H1 (cell line): ENCODE measurements at regions not wholly inside any gene's neighbourhood (a gene's known extent, or its start where the extent isn't known, plus 50 kb on each side); places are given as distances from the start of the nearest gene placed in this dataset.

ENCODE experiments used
- CTCF ChIA-PET: fragments of 300-600 bp; sonication (Branson Sonifier 250); formaldehyde crosslinking; loops from one replicate; lab custom pipeline; 2021; ENCODE audit not compliant: partially characterized antibody; lab: Charles Lee
- POLR2A ChIA-PET: fragments of 300-600 bp; sonication (Branson Sonifier 250); formaldehyde crosslinking; loops from one replicate; lab custom pipeline; 2021; ENCODE audit warnings: inconsistent platforms; ENCODE audit not compliant: partially characterized antibody; lab: Charles Lee
- DNase-seq, 2 experiments: peaks; one replicate each; pipeline versions ENCODE4 v3.0.0 to v3.0.0-alpha.2; 2010 to 2022; ENCODE audit warnings: low spot score in 2 of 2, low read depth in 1 of 2, mixed read lengths in 1 of 2
- FAIRE-seq: peaks from 2 replicates; lab custom pipeline; 2011; peaks lifted over from hg19 to GRCh38; lab: Jason Lieb, UNC
- H2AFZ ChIP-seq: 2 replicates; pipeline ENCODE4 v1.8.1; 2012; ENCODE audit warnings: low read length, inconsistent platforms
- H2AK5ac ChIP-seq: 2 replicates; pipeline ENCODE4 v1.6.1; 2013; ENCODE audit warnings: low read depth, low read length
- H2BK120ac ChIP-seq: replicated peaks from 2 replicates; pipeline ENCODE3; 2013; ENCODE audit warnings: low read depth, low read length, inconsistent platforms
- H2BK12ac ChIP-seq: 2 replicates; pipeline ENCODE4 v1.6.1; 2013; ENCODE audit warnings: low read depth, low read length
- H2BK15ac ChIP-seq: 2 replicates; pipeline ENCODE4 v1.6.1; 2013; ENCODE audit warnings: low read length
- H2BK20ac ChIP-seq: 2 replicates; pipeline ENCODE4 v1.6.1; 2013; ENCODE audit warnings: low read length
- H2BK5ac ChIP-seq: 2 replicates; pipeline ENCODE4 v1.6.1; 2013; ENCODE audit warnings: low read depth, low read length
- H3K14ac ChIP-seq: 2 replicates; pipeline ENCODE4 v1.6.1; 2013; ENCODE audit warnings: inconsistent platforms; ENCODE audit not compliant: insufficient read length
- H3K18ac ChIP-seq: 2 replicates; pipeline ENCODE4 v1.6.1; 2013; ENCODE audit warnings: low read length; ENCODE audit errors: extremely low read depth
- H3K23ac ChIP-seq: 2 replicates; pipeline ENCODE4 v1.6.1; 2013; ENCODE audit warnings: inconsistent platforms; ENCODE audit not compliant: insufficient read length
- H3K23me2 ChIP-seq: 2 replicates; pipeline ENCODE4 v1.6.1; 2013; ENCODE audit warnings: low read depth, low read length
- H3K27ac ChIP-seq: 2 replicates; pipeline ENCODE4 v1.6.1; 2011; ENCODE audit warnings: low read depth, low read length, inconsistent platforms
- H3K27me3 ChIP-seq, 4 experiments: replicated peaks in 1 of 4; 1 replicate in 1 of 4; 2 replicates in 3 of 4; pipeline versions ENCODE4 v1.6.1 to v1.8.1; 2011 to 2013; ENCODE audit warnings: low read length in 3 of 4, mild to moderate bottlenecking in 3 of 4, inconsistent platforms in 2 of 4, mixed read lengths in 2 of 4, moderate library complexity in 1 of 4; ENCODE audit not compliant: control insufficient read depth in 3 of 4, insufficient read depth in 3 of 4; ENCODE audit errors: extremely low read depth in 1 of 4
- H3K36me3 ChIP-seq, 4 experiments: 2 replicates each; pipeline versions ENCODE4 v1.6.1 to v1.8.1; 2011 to 2013; ENCODE audit warnings: mild to moderate bottlenecking in 4 of 4, low read length in 3 of 4, moderate library complexity in 2 of 4, control low read depth in 1 of 4, inconsistent platforms in 1 of 4; ENCODE audit not compliant: insufficient read depth in 4 of 4, control insufficient read depth in 2 of 4
- H3K4ac ChIP-seq: replicated peaks from 2 replicates; pipeline ENCODE3; 2013; ENCODE audit warnings: low read length, low read depth, mixed read lengths, inconsistent platforms; ENCODE audit not compliant: insufficient read length
- H3K4me1 ChIP-seq, 4 experiments: replicated peaks in 1 of 4; 1 replicate in 1 of 4; 2 replicates in 3 of 4; pipeline versions ENCODE4 v1.6.1 to v1.8.1; 2011 to 2013; ENCODE audit warnings: low read length in 3 of 4, inconsistent platforms in 2 of 4, mixed read lengths in 1 of 4; ENCODE audit not compliant: insufficient read depth in 4 of 4, control insufficient read depth in 3 of 4
- H3K4me2 ChIP-seq, 2 experiments: 2 replicates each; pipeline versions ENCODE4 v1.6.1 to v1.8.1; 2011 to 2013; ENCODE audit warnings: low read depth in 2 of 2, low read length in 2 of 2, control low read depth in 1 of 2, inconsistent platforms in 1 of 2, mild to moderate bottlenecking in 1 of 2; ENCODE audit not compliant: insufficient read depth in 1 of 2
- H3K4me3 ChIP-seq, 4 experiments: fragments of 200-600, 300-600 bp in 1 of 4; sonication (generic), shearing (Covaris generic), sonication (Bioruptor Twin) in 1 of 4; 2 replicates each; pipeline versions ENCODE4 v1.5.1 to v1.8.1; 2011 to 2016; ENCODE audit warnings: low read length in 4 of 4, low read depth in 3 of 4, control low read depth in 2 of 4, inconsistent platforms in 2 of 4, mild to moderate bottlenecking in 2 of 4, mixed read lengths in 1 of 4, moderate library complexity in 1 of 4; ENCODE audit not compliant: insufficient read depth in 2 of 4; ENCODE audit errors: extremely low read depth in 1 of 4
- H3K56ac ChIP-seq: replicated peaks from 2 replicates; pipeline ENCODE3; 2013; ENCODE audit warnings: low read depth, mild to moderate bottlenecking, mixed read lengths, low read length, inconsistent platforms; ENCODE audit not compliant: insufficient read length
- H3K79me1 ChIP-seq: 2 replicates; pipeline ENCODE4 v1.6.1; 2013; ENCODE audit warnings: low read depth, low read length, control low read depth
- H3K79me2 ChIP-seq, 2 experiments: 2 replicates each; pipeline versions ENCODE4 v1.6.1 to v1.8.1; 2012 to 2013; ENCODE audit warnings: low read length in 2 of 2, mild to moderate bottlenecking in 2 of 2, inconsistent platforms in 1 of 2; ENCODE audit not compliant: insufficient read depth in 2 of 2, control insufficient read depth in 1 of 2
- H3K9ac ChIP-seq, 4 experiments: replicated peaks in 1 of 4; 1 replicate in 1 of 4; 2 replicates in 3 of 4; pipeline versions ENCODE4 v1.6.1 to v1.8.1; 2011 to 2013; ENCODE audit warnings: low read depth in 3 of 4, low read length in 3 of 4, control low read depth in 2 of 4, mild to moderate bottlenecking in 2 of 4, moderate library complexity in 2 of 4, inconsistent platforms in 1 of 4; ENCODE audit errors: extremely low read depth in 1 of 4
- H3K9me3 ChIP-seq, 2 experiments: 2 replicates each; pipeline versions ENCODE4 v1.6.1 to v1.8.1; 2012 to 2013; ENCODE audit warnings: mild to moderate bottlenecking in 2 of 2, moderate library complexity in 2 of 2, control low read depth in 1 of 2, inconsistent platforms in 1 of 2, low read depth in 1 of 2, low read length in 1 of 2, mixed read lengths in 1 of 2; ENCODE audit not compliant: insufficient read depth in 2 of 2
- H4K20me1 ChIP-seq, 2 experiments: replicated peaks in 1 of 2; 2 replicates each; pipeline versions ENCODE3 to v1.8.1; 2011 to 2013; ENCODE audit warnings: inconsistent platforms in 2 of 2, low read length in 2 of 2, mild to moderate bottlenecking in 1 of 2; ENCODE audit not compliant: insufficient read depth in 2 of 2, control insufficient read depth in 1 of 2
- H4K5ac ChIP-seq: 2 replicates; pipeline ENCODE4 v1.6.1; 2013; ENCODE audit warnings: low read length, low read depth, mixed read lengths, inconsistent platforms; ENCODE audit not compliant: insufficient read length
- H4K8ac ChIP-seq: 2 replicates; pipeline ENCODE4 v1.8.0; 2013; ENCODE audit warnings: mild to moderate bottlenecking, moderate library complexity, low read length, inconsistent platforms; ENCODE audit not compliant: insufficient read depth; ENCODE audit errors: extremely low read depth
- H4K91ac ChIP-seq: replicated peaks from 2 replicates; pipeline ENCODE3; 2013; ENCODE audit warnings: low read length, mixed read lengths, inconsistent platforms; ENCODE audit not compliant: insufficient read length
- ATF3 ChIP-seq: IDR thresholded peaks from 2 replicates; pipeline ENCODE4 v1.6.1; 2011; ENCODE audit warnings: low read depth, mild to moderate bottlenecking, low read length; ENCODE audit not compliant: insufficient read depth
- BACH1 ChIP-seq: IDR thresholded peaks from 2 replicates; pipeline ENCODE4 v1.6.1; 2012; ENCODE audit warnings: low read length, improper control_type of control experiment
- GABPA ChIP-seq: IDR thresholded peaks from 2 replicates; pipeline ENCODE4 v1.6.1; 2011; ENCODE audit warnings: mild to moderate bottlenecking, low read length, moderate library complexity, borderline replicate concordance; ENCODE audit not compliant: insufficient read depth
- KDM4A ChIP-seq: IDR thresholded peaks from one replicate; pipeline ENCODE4 v1.7.1; 2012; ENCODE audit warnings: low read depth, mild to moderate bottlenecking, moderate library complexity, low read length, inconsistent platforms; ENCODE audit not compliant: severe bottlenecking
- KDM5A ChIP-seq: fragments of 200-600 bp; IDR thresholded peaks from 2 replicates; pipeline ENCODE4 v1.7.1; 2012; ENCODE audit warnings: mild to moderate bottlenecking, low read length, inconsistent platforms, mixed read lengths
- MAX ChIP-seq: IDR thresholded peaks from 2 replicates; pipeline ENCODE4 v1.6.1; 2012; ENCODE audit warnings: inconsistent platforms
- PHF8 ChIP-seq: fragments of 200-600 bp; sonication (generic); conservative IDR thresholded peaks from 2 replicates; pipeline ENCODE4 v1.7.1; 2012; ENCODE audit warnings: low read depth, mild to moderate bottlenecking, inconsistent platforms, low read length, moderate library complexity
- TAF1 ChIP-seq: IDR thresholded peaks from 2 replicates; pipeline ENCODE4 v1.6.1; 2011; ENCODE audit warnings: mild to moderate bottlenecking, low read depth, low read length
- USF2 ChIP-seq: IDR thresholded peaks from 2 replicates; pipeline ENCODE4 v1.6.1; 2011; ENCODE audit warnings: low read length, improper control_type of control experiment
- WGBS, 2 experiments: shearing (Covaris generic) in 1 of 2; methylation state at CpG; one replicate each; pipeline versions ENCODE4 v1.1.6 to v1.1.7; 2013 to 2015; ENCODE audit warnings: low lambda C conversion rate in 2 of 2, mixed read lengths in 2 of 2, inconsistent platforms in 1 of 2, low coverage in 1 of 2, missing lambda C conversion rate in 1 of 2; ENCODE audit not compliant: insufficient replicate concordance in 2 of 2, insufficient coverage in 1 of 2, insufficient read length in 1 of 2; ENCODE audit errors: extremely low coverage in 1 of 2, missing lambda C conversion rate in 1 of 2; 5-methylcytosine and 5-hydroxymethylcytosine counted together
- TF ChIP-seq, protein P1 (sequence below), 3 experiments: IDR thresholded peaks; 1 replicate in 2 of 3; 2 replicates in 1 of 3; pipeline versions ENCODE4 v1.5.1 to v1.6.1; 2011; ENCODE audit warnings: low read length in 3 of 3, mild to moderate bottlenecking in 3 of 3, inconsistent platforms in 2 of 3, low read depth in 1 of 3, moderate library complexity in 1 of 3; ENCODE audit not compliant: insufficient read depth in 1 of 3; ENCODE audit errors: control extremely low read depth in 1 of 3

GRCh38 chr2:106961328-106961727 is 75.4 kb upstream of the ST6GAL2 start:
- Histone ChIP-seq H3K4me2 (no peak overlapping the region), H3K4ac (no peak overlapping the region), H2BK15ac (no peak overlapping the region), H3K18ac (no peak overlapping the region), H3K36me3 (no peaks in the 10 kb centered on the region), H3K56ac (no peak overlapping the region), H3K27me3 (no peaks in the 10 kb centered on the region), H2BK20ac (no peak overlapping the region), H3K79me2 (no peaks in the 10 kb centered on the region), H4K91ac (no peak overlapping the region), H2BK12ac (no peak overlapping the region), H3K4me3 (no peak overlapping the region), H3K14ac (no peak overlapping the region), H2BK120ac (no peak overlapping the region), H2AK5ac (no peak overlapping the region), H4K20me1 (no peaks in the 10 kb centered on the region), H3K4me1 (no peaks in the 10 kb centered on the region; a peak in 1 of 7 replicates), H3K27ac (no peak overlapping the region), H4K5ac (no peak overlapping the region), H4K8ac (no peak overlapping the region), H3K23me2 (no peaks in the 10 kb centered on the region), H3K79me1 (no peaks in the 10 kb centered on the region), H3K9ac (no peak overlapping the region), H3K23ac (no peak overlapping the region), H2BK5ac (no peak overlapping the region), H3K9me3 (no peaks in the 10 kb centered on the region), H2AFZ (no peak overlapping the region)
- FAIRE-seq (no peak), DNase-seq (no peak)
- 90% methylated on average over 3 of the region's 3 CpGs; no CpG with 5 or more reads in 1 of the 2 experiments for WGBS, 2 experiments
- ChIA-PET POLR2A (no interaction called here), CTCF (interaction anchor here (2.3 kb wide), 1 partner anchor 18 kb away, joined by 6 read pairs; no protein-coding TSS in a partner anchor)
- TF ChIP-seq TAF1 (no peak), KDM4A (no peak), BACH1 (no peak), GABPA (no peak), MAX (no peak), USF2 (no peak), ATF3 (no peak), KDM5A (no peak), PHF8 (no peak)
- TF ChIP-seq, protein P1, sequence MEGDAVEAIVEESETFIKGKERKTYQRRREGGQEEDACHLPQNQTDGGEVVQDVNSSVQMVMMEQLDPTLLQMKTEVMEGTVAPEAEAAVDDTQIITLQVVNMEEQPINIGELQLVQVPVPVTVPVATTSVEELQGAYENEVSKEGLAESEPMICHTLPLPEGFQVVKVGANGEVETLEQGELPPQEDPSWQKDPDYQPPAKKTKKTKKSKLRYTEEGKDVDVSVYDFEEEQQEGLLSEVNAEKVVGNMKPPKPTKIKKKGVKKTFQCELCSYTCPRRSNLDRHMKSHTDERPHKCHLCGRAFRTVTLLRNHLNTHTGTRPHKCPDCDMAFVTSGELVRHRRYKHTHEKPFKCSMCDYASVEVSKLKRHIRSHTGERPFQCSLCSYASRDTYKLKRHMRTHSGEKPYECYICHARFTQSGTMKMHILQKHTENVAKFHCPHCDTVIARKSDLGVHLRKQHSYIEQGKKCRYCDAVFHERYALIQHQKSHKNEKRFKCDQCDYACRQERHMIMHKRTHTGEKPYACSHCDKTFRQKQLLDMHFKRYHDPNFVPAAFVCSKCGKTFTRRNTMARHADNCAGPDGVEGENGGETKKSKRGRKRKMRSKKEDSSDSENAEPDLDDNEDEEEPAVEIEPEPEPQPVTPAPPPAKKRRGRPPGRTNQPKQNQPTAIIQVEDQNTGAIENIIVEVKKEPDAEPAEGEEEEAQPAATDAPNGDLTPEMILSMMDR (IDR thresholded peaks at IDR 0.05; ENCODE audit: control extremely low read depth in 1 of 3, insufficient read depth in 1 of 3, low read depth in 1 of 3, low read length in 3 of 3), result no peak
